ENCODE measurements at regions not wholly inside any gene's neighbourhood (a gene's known extent, or its start where the extent isn't known, plus 50 kb on each side); places are given as distances from the start of the nearest gene placed in this dataset.

DNA sequence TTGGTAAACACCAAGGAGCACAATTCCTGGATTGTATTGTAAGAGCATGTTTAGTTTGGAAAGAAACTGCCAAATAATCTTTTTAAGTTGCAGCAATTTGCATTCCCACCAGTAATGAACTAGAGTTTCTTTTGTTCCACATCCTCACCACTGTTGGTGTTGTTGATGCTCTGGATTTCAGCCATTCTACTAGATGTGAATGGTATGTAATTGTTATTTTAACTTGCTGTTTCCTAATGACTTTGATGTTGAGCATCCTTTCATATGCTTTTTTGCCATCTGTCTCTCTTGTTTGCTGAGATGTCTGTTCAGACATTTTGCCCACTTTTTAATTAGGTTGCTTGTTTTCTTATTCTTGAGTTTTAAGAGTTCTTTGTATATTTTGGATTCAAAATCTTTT is 1654.1 kb downstream of the GRIK2 start:
- DNase-seq (ENCODE audit: low spot score): no peak

- DNase-seq (ENCODE audit: low spot score): no peak
Observed at GRCh38 chr6:103042336-103042735, 1648.8 kb downstream of the GRIK2 start.

GRCh38 chr6:103036846-103037245 is 1643.3 kb downstream of the GRIK2 start:
- DNase-seq (ENCODE audit: low spot score): no peak

GRCh38 chr6:103027271-103027931 is 1633.9 kb downstream of the GRIK2 start:
- no peak for DNase-seq (ENCODE audit: low spot score)

- no peak for DNase-seq (ENCODE audit: low spot score)
Observed at GRCh38 chr6:103018426-103018825, 1624.9 kb downstream of the GRIK2 start.

GRCh38 chr6:103017878-103018277 is 1624.4 kb downstream of the GRIK2 start:
- DNase-seq (ENCODE audit: low spot score): no peak

- no peak for DNase-seq (ENCODE audit: low spot score)
Observed at GRCh38 chr6:103011605-103012004, 1618.1 kb downstream of the GRIK2 start.

DNA sequence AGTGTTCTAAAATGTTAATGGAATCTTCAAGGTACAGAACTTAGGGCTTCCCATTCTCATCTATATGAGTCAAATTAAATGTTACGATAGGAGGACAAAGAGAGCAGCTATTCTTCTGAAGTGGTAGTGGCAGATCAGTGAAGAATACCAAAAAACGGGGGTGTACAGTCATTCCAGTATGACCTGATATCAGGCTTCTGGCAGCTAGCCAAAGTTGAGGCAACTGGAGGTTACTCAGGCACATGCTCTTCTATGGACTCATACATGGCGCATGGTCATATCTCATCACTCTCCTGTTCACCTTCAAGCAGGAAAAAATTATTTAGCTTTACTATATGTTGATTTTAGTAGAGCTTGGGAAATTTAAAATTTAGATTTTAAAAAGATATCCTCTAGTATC is 1608.8 kb downstream of the GRIK2 start:
- no peak for DNase-seq (ENCODE audit: low spot score)

- DNase-seq (ENCODE audit: low spot score): no peak
Observed at GRCh38 chr6:103001724-103002123, 1608.2 kb downstream of the GRIK2 start.

DNA sequence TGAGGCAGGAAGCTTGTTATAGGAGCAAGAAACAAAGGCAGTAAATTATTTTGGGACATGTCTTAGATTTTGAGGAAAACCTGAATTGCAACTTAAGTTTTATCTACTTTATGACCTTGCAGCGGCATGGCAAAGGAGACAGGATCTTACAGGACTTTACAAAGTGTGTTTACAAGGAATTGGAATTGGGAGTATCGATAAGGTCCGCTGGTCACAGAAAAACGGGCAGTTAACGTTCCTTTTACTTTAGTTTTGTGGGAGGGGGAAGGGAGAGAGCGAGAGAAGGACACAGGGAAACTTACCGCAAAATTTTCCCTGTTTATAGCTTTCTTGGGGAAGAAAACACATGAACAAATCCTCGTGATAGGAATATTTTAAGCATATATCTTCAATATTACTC is 1607.2 kb downstream of the GRIK2 start:
- DNase-seq (ENCODE audit: low spot score): no peak

- DNase-seq (ENCODE audit: low spot score): no peak
Observed at GRCh38 chr6:102995491-102995890, 1602.0 kb downstream of the GRIK2 start.

- no peak for DNase-seq (ENCODE audit: low spot score)
Observed at GRCh38 chr6:102994866-102995265, 1601.4 kb downstream of the GRIK2 start.

DNA sequence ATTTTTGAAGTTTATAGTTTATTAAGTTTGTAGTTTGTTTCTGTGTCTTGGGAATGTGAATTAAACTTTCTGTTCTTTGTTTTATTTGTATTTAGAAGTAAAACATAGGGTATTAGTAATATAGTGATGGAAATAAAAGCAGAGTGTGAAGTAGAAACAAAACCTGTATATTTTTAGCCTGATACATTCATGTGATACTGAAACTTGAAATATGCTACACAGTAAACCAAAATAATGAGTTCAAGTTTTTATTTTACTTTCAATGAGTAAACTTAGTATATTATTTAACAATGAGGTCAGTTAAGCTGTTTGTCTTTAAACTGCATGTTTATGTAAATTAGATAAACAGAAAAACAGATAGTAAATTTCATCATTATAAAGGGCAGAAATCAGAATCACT is 1592.6 kb downstream of the GRIK2 start:
- no peak for DNase-seq (ENCODE audit: low spot score)

- DNase-seq (ENCODE audit: low spot score): no peak
Observed at GRCh38 chr6:102984357-102984756, 1590.8 kb downstream of the GRIK2 start.

GRCh38 chr6:102981490-102982015 is 1588.0 kb downstream of the GRIK2 start:
- DNase-seq (ENCODE audit: low spot score): no peak

- DNase-seq (ENCODE audit: low spot score): no peak
Observed at GRCh38 chr6:102980951-102981350, 1587.4 kb downstream of the GRIK2 start.

- DNase-seq (ENCODE audit: low spot score): no peak
Observed at GRCh38 chr6:102961902-102962301, 1568.4 kb downstream of the GRIK2 start.

GRCh38 chr6:102950967-102951366 is 1557.5 kb downstream of the GRIK2 start:
- DNase-seq (ENCODE audit: low spot score): no peak

DNA sequence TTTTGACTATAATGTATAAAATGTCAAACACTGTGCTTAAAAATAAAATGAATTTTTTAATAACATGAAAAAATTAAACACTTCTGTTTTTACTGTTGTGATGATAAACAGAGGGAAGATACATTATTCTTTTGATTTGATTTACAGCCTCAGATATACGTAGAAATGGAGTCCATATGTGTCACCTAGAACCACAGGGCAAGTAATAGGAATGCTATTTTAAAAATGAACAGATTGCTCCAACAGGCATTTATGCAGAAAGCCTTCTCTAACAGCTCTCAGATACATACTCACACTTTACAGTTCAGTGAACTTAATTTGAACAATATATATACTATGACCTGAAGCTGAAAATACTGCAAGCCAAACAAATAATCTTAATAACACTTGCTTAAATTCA is 1551.0 kb downstream of the GRIK2 start:
- DNase-seq (ENCODE audit: low spot score): no peak

DNA sequence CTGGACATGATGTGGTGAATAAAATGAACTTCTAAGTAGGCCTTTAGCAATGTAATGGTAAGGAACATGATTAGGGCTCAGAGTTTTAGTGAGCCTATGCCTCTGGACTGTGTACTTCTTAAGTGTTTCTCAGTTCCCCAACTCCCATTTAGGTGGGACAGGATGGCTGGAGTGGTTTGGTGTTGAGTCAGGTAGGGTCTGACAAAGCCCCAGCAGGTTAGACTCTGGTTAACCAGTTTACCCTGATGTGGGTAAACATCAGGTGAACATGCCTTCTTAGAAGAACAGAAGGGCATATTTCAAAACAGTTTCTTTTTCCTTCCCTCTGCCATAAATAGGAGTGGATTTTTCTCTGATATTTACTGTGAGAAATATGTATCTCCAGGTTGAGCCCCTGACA is 1548.7 kb downstream of the GRIK2 start:
- DNase-seq (ENCODE audit: low spot score): no peak

- DNase-seq (ENCODE audit: low spot score): no peak
Observed at GRCh38 chr6:102936959-102937358, 1543.5 kb downstream of the GRIK2 start.

GRCh38 chr6:102928109-102928508 is 1534.6 kb downstream of the GRIK2 start:
- DNase-seq (ENCODE audit: low spot score): no peak

- DNase-seq (ENCODE audit: low spot score): no peak
Observed at GRCh38 chr6:102918161-102918560, 1524.7 kb downstream of the GRIK2 start.

- DNase-seq (ENCODE audit: low spot score): no peak
Observed at GRCh38 chr6:102911571-102911970, 1518.1 kb downstream of the GRIK2 start.

Measured in HuH-7.5 (cell line).